SK-MEL-5 (cell line): ENCODE measurements at regions not wholly inside any gene's neighbourhood (a gene's known extent, or its start where the extent isn't known, plus 50 kb on each side); places are given as distances from the start of the nearest gene placed in this dataset.

ENCODE experiments used
- DNase-seq: peaks from one replicate; pipeline ENCODE4 v3.0.0-alpha.2; 2016; ENCODE audit warnings: low read depth, low spot score
- in situ Hi-C: cut with HindIII; loops from 2 replicates; pipeline ENCODE4 v1.10.0; 2016; ENCODE audit warnings: low sequenced_read_pairs, high pct_unique_total_duplicates, low pct_unique_long_range_greater_than_20kb

DNA sequence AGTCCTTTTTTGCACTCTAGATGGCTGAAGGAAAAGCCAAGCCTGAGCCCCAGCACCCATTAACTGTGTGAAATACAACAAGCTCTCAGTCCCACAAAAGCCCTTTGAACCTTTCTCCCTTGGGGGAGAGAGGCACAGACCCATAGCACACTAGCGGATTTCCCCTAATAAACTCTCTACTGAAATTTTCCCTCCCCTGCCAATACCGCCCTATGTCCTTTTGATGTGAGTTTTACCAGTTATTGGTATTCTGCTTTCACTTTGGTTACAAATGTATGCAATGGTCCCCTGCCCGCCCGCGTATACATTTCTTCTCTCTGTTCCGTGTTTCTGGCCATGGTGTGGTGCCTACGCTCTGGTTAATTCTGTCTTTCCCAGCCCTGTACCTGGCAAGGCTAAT is 54.0 kb upstream of the MYO16 start:
- no peak for DNase-seq
- in situ Hi-C loops = no loop called here
